ENCODE measurements at regions not wholly inside any gene's neighbourhood (a gene's known extent, or its start where the extent isn't known, plus 50 kb on each side); places are given as distances from the start of the nearest gene placed in this dataset.

GRCh38 chr11:127711748-127712147 lies 711.2 kb upstream of the KIRREL3 start:
- TF ChIP-seq, protein P1, sequence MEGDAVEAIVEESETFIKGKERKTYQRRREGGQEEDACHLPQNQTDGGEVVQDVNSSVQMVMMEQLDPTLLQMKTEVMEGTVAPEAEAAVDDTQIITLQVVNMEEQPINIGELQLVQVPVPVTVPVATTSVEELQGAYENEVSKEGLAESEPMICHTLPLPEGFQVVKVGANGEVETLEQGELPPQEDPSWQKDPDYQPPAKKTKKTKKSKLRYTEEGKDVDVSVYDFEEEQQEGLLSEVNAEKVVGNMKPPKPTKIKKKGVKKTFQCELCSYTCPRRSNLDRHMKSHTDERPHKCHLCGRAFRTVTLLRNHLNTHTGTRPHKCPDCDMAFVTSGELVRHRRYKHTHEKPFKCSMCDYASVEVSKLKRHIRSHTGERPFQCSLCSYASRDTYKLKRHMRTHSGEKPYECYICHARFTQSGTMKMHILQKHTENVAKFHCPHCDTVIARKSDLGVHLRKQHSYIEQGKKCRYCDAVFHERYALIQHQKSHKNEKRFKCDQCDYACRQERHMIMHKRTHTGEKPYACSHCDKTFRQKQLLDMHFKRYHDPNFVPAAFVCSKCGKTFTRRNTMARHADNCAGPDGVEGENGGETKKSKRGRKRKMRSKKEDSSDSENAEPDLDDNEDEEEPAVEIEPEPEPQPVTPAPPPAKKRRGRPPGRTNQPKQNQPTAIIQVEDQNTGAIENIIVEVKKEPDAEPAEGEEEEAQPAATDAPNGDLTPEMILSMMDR (IDR thresholded peaks at IDR 0.05) = no peak
- no peak for TF ChIP-seq POLR2A (IDR thresholded peaks at IDR 0.05)

All from body of pancreas (tissue), 4 donors.